Activated T-helper 1 cell treated with anti-CD3 and anti-CD28 coated beads, Interleukin-12 subunit alpha, Interleukin-12 subunit beta, Interleukin-2, Interleukin-4 antibody, amounts not matched to agents 30 ng/mL and 10 ng/mL and 1 ng/mL, durations not matched to agents 14 hours and 24 hours and 36 hours (primary cell): ENCODE measurements at regions not wholly inside any gene's neighbourhood (a gene's known extent, or its start where the extent isn't known, plus 50 kb on each side); places are given as distances from the start of the nearest gene placed in this dataset.
"Not testable (repeated sequence)": the region's sequence is repeated elsewhere in the genome, so short reads cannot be mapped to it uniquely, and the experiment has no call there.

Experiments
- DNase-seq: peaks from one replicate; pipeline ENCODE4 v3.0.0; 2021; ENCODE audit warnings: low spot score
- H3K27ac Mint-ChIP-seq: one replicate; pipeline ENCODE4 v1.8.0; 2021; ENCODE audit warnings: mild to moderate bottlenecking, mixed read lengths
- H3K27me3 Mint-ChIP-seq: one replicate; pipeline ENCODE4 v1.8.0; 2022; ENCODE audit warnings: mild to moderate bottlenecking, moderate library complexity, mixed read lengths; ENCODE audit not compliant: insufficient read depth
- H3K36me3 Mint-ChIP-seq: one replicate; pipeline ENCODE4 v1.8.0; 2021; ENCODE audit warnings: low read depth, mixed read lengths
- H3K4me1 Mint-ChIP-seq: one replicate; pipeline ENCODE4 v1.8.0; 2021; ENCODE audit warnings: low read depth, mixed read lengths
- H3K4me3 Mint-ChIP-seq: one replicate; pipeline ENCODE4 v1.8.0; 2021; ENCODE audit warnings: mild to moderate bottlenecking, moderate library complexity, mixed read lengths
- H3K9me3 Mint-ChIP-seq: one replicate; pipeline ENCODE4 v1.8.0; 2021; ENCODE audit warnings: mixed read lengths
- intact Hi-C: fragments of 100-400 bp; cut with micrococcal nuclease; formaldehyde crosslinking; loops from one replicate; pipeline ENCODE4 v1.15.1; 2024

GRCh38 chr4:72786401-72786990, 217.5 kb upstream of the ADAMTS3 start:
- Mint-ChIP-seq H3K27me3 (no peaks in the 10 kb centered on the region), H3K4me3 (no peak overlapping the region), H3K27ac (no peak overlapping the region), H3K36me3 (no peaks in the 10 kb centered on the region), H3K4me1 (no peaks in the 10 kb centered on the region), H3K9me3 (no peaks in the 10 kb centered on the region)
- DNase-seq = no peak
- intact Hi-C loops = no loop called here

GRCh38 chr4:72779241-72779640, 210.2 kb upstream of the ADAMTS3 start:
- intact Hi-C loops = no loop called here
- H3K4me1 Mint-ChIP-seq = no peaks in the 10 kb centered on the region
- no peak overlapping the region for H3K27ac Mint-ChIP-seq
- H3K27me3 Mint-ChIP-seq = no peaks in the 10 kb centered on the region
- DNase-seq = no peak
- H3K9me3 Mint-ChIP-seq = no peaks in the 10 kb centered on the region
- no peak overlapping the region for H3K4me3 Mint-ChIP-seq
- H3K36me3 Mint-ChIP-seq = no peaks in the 10 kb centered on the region

GRCh38 chr4:72777436-72777835, 208.4 kb upstream of the ADAMTS3 start:
- intact Hi-C loops = no loop called here
- Mint-ChIP-seq H3K4me1 (no peaks in the 10 kb centered on the region), H3K27ac (no peak overlapping the region), H3K36me3 (no peaks in the 10 kb centered on the region), H3K9me3 (no peaks in the 10 kb centered on the region), H3K4me3 (no peak overlapping the region), H3K27me3 (no peaks in the 10 kb centered on the region)
- DNase-seq = no peak

DNA sequence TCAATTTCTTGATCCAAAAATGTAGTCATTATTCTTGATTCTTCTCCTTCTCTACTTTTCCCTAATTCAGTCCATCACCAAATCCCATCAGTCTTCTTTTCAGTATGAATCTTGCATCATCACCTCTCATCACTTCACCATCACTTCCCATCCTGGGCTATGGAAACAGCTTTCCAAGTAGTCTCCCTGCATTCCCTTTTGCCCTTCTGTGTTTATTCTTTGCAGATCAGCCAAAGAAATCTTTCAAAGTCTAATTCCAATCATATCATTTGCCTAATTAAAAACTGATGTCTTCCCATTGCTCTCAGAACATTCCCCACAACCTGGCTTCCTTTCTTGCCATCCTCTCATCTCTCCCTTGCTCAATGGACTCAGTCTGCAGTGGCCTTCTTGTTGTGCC, 201.7 kb upstream of the ADAMTS3 start:
- Mint-ChIP-seq H3K27ac (no peak overlapping the region), H3K4me3 (no peak overlapping the region), H3K27me3 (no peaks in the 10 kb centered on the region), H3K36me3 (no peaks in the 10 kb centered on the region), H3K9me3 (no peaks in the 10 kb centered on the region), H3K4me1 (no peaks in the 10 kb centered on the region)
- intact Hi-C loops = no loop called here
- DNase-seq = no peak

GRCh38 chr4:72768364-72768763, 199.3 kb upstream of the ADAMTS3 start:
- no peak overlapping the region for H3K27ac Mint-ChIP-seq
- DNase-seq = no peak
- H3K27me3 Mint-ChIP-seq = no peaks in the 10 kb centered on the region
- no peaks in the 10 kb centered on the region for H3K9me3 Mint-ChIP-seq
- intact Hi-C loops = no loop called here
- H3K4me3 Mint-ChIP-seq = no peak overlapping the region
- H3K4me1 Mint-ChIP-seq = no peaks in the 10 kb centered on the region
- H3K36me3 Mint-ChIP-seq = no peaks in the 10 kb centered on the region

- intact Hi-C loops = no loop called here
- Mint-ChIP-seq H3K9me3 (no peaks in the 10 kb centered on the region), H3K4me1 (no peaks in the 10 kb centered on the region), H3K27ac (no peak overlapping the region), H3K36me3 (no peaks in the 10 kb centered on the region), H3K4me3 (no peak overlapping the region), H3K27me3 (no peaks in the 10 kb centered on the region)
- DNase-seq = no peak
Measured at GRCh38 chr4:72767618-72768302, 198.7 kb upstream of the ADAMTS3 start.

DNA sequence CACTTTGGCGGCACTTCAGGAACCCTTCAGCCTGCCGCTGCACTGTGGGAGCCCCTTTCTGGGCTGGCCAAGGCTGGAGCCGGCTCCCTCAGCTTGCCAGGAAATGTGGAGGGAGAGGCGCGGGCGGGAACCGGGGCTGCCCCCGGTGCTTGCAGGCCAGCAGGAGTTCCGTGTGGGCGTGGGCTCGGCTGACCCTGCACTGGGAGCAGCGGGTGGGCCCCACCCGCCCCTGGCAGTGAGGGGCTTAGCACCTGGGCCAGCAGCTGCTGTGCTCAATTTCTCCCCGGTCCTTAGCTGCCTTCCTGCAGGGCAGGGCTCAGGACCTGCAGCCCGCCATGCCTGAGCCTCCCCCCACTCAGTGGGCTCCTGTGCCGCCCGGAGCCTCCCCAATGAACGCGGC, 196.8 kb upstream of the ADAMTS3 start:
- DNase-seq, intact Hi-C loops, H3K27ac Mint-ChIP-seq, H3K4me3 Mint-ChIP-seq, H3K4me1 Mint-ChIP-seq, H3K36me3 Mint-ChIP-seq, H3K9me3 Mint-ChIP-seq, H3K27me3 Mint-ChIP-seq: not testable (repeated sequence)

- intact Hi-C loops = no loop called here
- Mint-ChIP-seq H3K27me3 (no peaks in the 10 kb centered on the region), H3K27ac (no peak overlapping the region), H3K36me3 (no peaks in the 10 kb centered on the region), H3K4me1 (no peaks in the 10 kb centered on the region), H3K9me3 (no peaks in the 10 kb centered on the region), H3K4me3 (no peak overlapping the region)
- DNase-seq = no peak
Measured at GRCh38 chr4:72761368-72762038, 192.5 kb upstream of the ADAMTS3 start.

DNA sequence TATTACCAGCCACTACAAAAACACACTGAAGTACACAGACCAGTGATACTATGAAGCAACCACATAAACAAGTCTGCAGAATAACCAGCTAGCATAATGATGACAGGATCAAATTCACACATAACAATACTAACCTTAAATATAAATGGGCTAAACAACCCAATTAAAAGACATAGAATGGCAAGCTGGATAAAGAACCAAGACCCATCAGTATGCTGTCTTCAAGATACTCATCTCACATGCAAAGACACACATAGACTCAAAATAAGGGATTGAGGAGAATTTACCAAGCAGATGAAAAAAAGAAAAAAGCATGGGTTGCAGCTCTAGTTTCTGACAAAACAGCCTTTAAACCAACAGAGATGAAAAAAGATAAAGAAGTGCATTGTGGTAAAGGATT, 184.4 kb upstream of the ADAMTS3 start:
- DNase-seq, intact Hi-C loops, H3K36me3 Mint-ChIP-seq, H3K4me1 Mint-ChIP-seq, H3K4me3 Mint-ChIP-seq, H3K27ac Mint-ChIP-seq, H3K27me3 Mint-ChIP-seq: not testable (repeated sequence)
- H3K9me3 Mint-ChIP-seq = peaks cover 12% of the 10 kb centered on the region

DNA sequence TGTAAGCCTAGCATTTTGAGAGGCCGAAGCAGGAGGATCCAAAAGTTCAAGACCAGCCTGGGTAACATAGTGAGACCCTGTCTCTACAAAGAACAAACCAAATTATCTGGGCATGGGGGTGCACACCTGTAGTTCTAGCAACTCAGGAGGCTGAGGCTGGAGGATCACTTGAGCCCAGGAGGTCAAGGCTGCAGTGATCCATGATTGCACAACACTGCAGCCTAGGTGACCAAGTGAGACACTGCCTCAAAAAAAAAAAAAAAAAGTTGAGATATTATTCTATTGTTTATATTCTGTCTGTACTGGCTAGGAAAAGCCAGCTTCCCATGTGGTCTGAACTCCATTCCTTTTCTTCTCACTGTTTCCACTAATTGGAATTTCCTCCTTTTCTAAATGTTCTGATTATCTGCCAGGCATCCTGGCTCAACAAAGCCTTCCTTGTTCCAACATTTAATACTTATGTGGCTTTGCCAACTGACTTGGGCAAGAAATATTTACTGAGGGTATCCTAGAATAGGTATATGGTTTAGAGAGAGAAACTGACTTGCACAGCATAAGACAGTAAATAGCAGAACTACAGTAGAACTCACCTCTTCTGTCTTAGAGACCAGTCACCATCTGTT, 175.2 kb upstream of the ADAMTS3 start:
- Mint-ChIP-seq H3K4me1 (no peaks in the 10 kb centered on the region), H3K27me3 (no peaks in the 10 kb centered on the region)

GRCh38 chr4:72743078-72743477, 174.1 kb upstream of the ADAMTS3 start:
- no peak overlapping the region for H3K27ac Mint-ChIP-seq
- H3K4me1 Mint-ChIP-seq = no peaks in the 10 kb centered on the region
- H3K4me3 Mint-ChIP-seq = no peak overlapping the region
- no peak for DNase-seq
- H3K9me3 Mint-ChIP-seq = no peaks in the 10 kb centered on the region
- H3K36me3 Mint-ChIP-seq = no peaks in the 10 kb centered on the region
- intact Hi-C loops = no loop called here
- no peaks in the 10 kb centered on the region for H3K27me3 Mint-ChIP-seq

More for the DNA sequence above, 175.2 kb upstream of the ADAMTS3 start:
- no peak for DNase-seq
- intact Hi-C loops = no loop called here
- no peaks in the 10 kb centered on the region for H3K9me3 Mint-ChIP-seq
- no peaks in the 10 kb centered on the region for H3K36me3 Mint-ChIP-seq
- H3K27ac Mint-ChIP-seq = no peak overlapping the region
- H3K4me3 Mint-ChIP-seq = no peak overlapping the region

- Mint-ChIP-seq H3K36me3 (no peaks in the 10 kb centered on the region), H3K27ac (no peak overlapping the region), H3K9me3 (no peaks in the 10 kb centered on the region), H3K4me1 (no peaks in the 10 kb centered on the region), H3K27me3 (peaks cover 3% of the 10 kb centered on the region), H3K4me3 (no peak overlapping the region)
- intact Hi-C loops = no loop called here
- no peak for DNase-seq
Measured at GRCh38 chr4:72715299-72715698, 146.3 kb upstream of the ADAMTS3 start.
